ENCODE measurements at regions not wholly inside any gene's neighbourhood (a gene's known extent, or its start where the extent isn't known, plus 50 kb on each side); places are given as distances from the start of the nearest gene placed in this dataset.

DNA sequence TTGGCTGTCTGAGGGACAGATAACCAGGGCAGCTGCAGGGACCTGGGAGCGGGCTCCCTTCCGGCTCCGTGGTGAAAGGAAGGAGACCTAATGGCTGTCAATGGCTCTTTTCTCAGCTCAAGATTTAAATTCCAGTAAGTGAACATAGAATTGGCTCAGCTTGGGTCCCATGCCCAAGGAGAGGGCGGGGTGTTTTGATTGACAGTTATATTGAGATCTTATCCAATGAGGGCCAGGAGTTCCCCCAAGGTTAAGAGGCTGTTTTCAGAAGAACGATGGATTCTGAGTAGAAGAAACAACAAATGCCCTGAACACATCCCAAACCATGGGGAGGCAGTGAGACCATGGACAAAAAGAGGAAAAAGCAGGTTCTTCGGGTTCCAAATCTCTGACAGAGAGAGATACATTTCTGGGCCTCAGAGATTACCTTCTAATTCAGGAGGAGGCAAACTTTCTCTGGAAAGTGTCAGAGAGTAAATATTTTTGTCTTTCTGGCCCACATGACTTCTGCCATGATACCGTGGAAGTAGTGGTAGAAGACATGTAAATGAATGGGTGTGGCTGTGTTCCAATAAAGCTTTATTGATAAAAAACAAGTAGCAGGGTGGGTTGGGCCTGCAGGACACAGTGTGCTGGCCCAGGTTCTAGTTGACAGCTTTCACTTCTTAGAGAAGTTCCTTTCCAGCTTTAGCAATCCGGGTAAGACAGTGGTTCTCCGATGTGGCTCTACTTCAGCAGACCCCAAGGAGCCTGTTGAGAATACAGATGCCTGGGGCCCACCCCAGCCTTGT is 219.6 kb downstream of the RPS24 start:
- TF ChIP-seq RAD21 (IDR thresholded peaks at IDR 0.05; ENCODE audit: low read depth) (no peak), USF1 (IDR thresholded peaks at IDR 0.05) (no peak), TAF1 (IDR thresholded peaks at IDR 0.05; ENCODE audit: low read depth) (no peak), FOXM1 (IDR thresholded peaks at IDR 0.05; ENCODE audit: borderline replicate concordance, low read depth) (no peak), TEAD4 (IDR thresholded peaks at IDR 0.05) (no peak), EGR1 (IDR thresholded peaks at IDR 0.05) (no peak), CEBPB (IDR thresholded peaks at IDR 0.05) (no peak), EP300 (IDR thresholded peaks at IDR 0.05; ENCODE audit: borderline replicate concordance) (no peak)
- TF ChIP-seq, protein P1, sequence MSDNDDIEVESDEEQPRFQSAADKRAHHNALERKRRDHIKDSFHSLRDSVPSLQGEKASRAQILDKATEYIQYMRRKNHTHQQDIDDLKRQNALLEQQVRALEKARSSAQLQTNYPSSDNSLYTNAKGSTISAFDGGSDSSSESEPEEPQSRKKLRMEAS (IDR thresholded peaks at IDR 0.05): no peak
- TF ChIP-seq, protein P2, sequence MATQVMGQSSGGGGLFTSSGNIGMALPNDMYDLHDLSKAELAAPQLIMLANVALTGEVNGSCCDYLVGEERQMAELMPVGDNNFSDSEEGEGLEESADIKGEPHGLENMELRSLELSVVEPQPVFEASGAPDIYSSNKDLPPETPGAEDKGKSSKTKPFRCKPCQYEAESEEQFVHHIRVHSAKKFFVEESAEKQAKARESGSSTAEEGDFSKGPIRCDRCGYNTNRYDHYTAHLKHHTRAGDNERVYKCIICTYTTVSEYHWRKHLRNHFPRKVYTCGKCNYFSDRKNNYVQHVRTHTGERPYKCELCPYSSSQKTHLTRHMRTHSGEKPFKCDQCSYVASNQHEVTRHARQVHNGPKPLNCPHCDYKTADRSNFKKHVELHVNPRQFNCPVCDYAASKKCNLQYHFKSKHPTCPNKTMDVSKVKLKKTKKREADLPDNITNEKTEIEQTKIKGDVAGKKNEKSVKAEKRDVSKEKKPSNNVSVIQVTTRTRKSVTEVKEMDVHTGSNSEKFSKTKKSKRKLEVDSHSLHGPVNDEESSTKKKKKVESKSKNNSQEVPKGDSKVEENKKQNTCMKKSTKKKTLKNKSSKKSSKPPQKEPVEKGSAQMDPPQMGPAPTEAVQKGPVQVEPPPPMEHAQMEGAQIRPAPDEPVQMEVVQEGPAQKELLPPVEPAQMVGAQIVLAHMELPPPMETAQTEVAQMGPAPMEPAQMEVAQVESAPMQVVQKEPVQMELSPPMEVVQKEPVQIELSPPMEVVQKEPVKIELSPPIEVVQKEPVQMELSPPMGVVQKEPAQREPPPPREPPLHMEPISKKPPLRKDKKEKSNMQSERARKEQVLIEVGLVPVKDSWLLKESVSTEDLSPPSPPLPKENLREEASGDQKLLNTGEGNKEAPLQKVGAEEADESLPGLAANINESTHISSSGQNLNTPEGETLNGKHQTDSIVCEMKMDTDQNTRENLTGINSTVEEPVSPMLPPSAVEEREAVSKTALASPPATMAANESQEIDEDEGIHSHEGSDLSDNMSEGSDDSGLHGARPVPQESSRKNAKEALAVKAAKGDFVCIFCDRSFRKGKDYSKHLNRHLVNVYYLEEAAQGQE (IDR thresholded peaks at IDR 0.05; ENCODE audit: low read depth): no peak

Data from Ishikawa (cell line).